HCT116 (cell line): ENCODE measurements at regions not wholly inside any gene's neighbourhood (a gene's known extent, or its start where the extent isn't known, plus 50 kb on each side); places are given as distances from the start of the nearest gene placed in this dataset.

Experiments
- ATAC-seq: fragments of 200-7000 bp; cut with Tn5 transposase; 2 replicates; pipeline ENCODE4 v1.9.1; 2020; ENCODE audit warnings: mild to moderate bottlenecking, moderate library complexity
- BruUV-seq: library from RNA; stranded (reverse); fragments of 400-500 nt; replicated peaks from 2 replicates; lab custom pipeline; 2021; lab: Mats Ljungman, UMichigan
- CTCF ChIA-PET: fragments of 300-600 bp; sonication (Branson Sonifier 250); formaldehyde crosslinking; loops from one replicate; lab custom pipeline; 2021; ENCODE audit warnings: antibody characterized with exemption; lab: Charles Lee
- POLR2A ChIA-PET: fragments of 300-600, 350-600 bp; sonication (Branson Sonifier 250); formaldehyde crosslinking; loops from one replicate; lab custom pipeline; 2021; ENCODE audit warnings: antibody characterized with exemption; lab: Charles Lee
- RAD21 ChIA-PET, 2 experiments: fragments of 300-600 bp; sonication (Branson Sonifier 250); formaldehyde crosslinking; loops; one replicate each; lab custom pipeline; 2023; ENCODE audit warnings: low total read pairs in 2 of 2; ENCODE audit not compliant: uncharacterized antibody in 2 of 2, unreplicated experiment in 2 of 2, low non-redundant PET in 1 of 2; lab: Charles Lee
- DNase-seq: peaks from one replicate; pipeline ENCODE4 v3.0.0-alpha.2; 2010; ENCODE audit warnings: low read depth, low spot score
- H2AFZ ChIP-seq: fragments of 200-600 bp; shearing (Covaris generic), sonication (generic); 2 replicates; pipeline ENCODE4 v1.6.1; 2017; ENCODE audit warnings: low read depth, mixed run types, mixed read lengths, antibody characterized with exemption, low read length; ENCODE audit not compliant: poor library complexity, severe bottlenecking
- H3K27ac ChIP-seq: 2 replicates; pipeline ENCODE4 v1.5.1; 2012; ENCODE audit warnings: low read depth, low read length
- H3K27me3 ChIP-seq: fragments of 200-600 bp; sonication (generic); 2 replicates; pipeline ENCODE4 v1.6.1; 2016; ENCODE audit warnings: mixed run types, low read length, mixed read lengths; ENCODE audit not compliant: insufficient read depth
- H3K36me3 ChIP-seq, 2 experiments: fragments of 200-500 bp in 1 of 2; fragments of 200-600 bp in 1 of 2; sonication (Bioruptor generic) in 1 of 2; sonication (generic) in 1 of 2; 2 replicates each; pipeline versions ENCODE4 v1.5.1 to v1.6.1; 2014 to 2016; ENCODE audit warnings: low read length in 2 of 2, inconsistent platforms in 1 of 2, mixed read lengths in 1 of 2, mixed run types in 1 of 2; ENCODE audit not compliant: insufficient read depth in 2 of 2, control insufficient read depth in 1 of 2
- H3K4me1 ChIP-seq, 2 experiments: fragments of 200-600 bp in 1 of 2; sonication (generic) in 1 of 2; 2 replicates each; pipeline versions ENCODE4 v1.5.1 to v1.6.1; 2012 to 2017; ENCODE audit warnings: low read length in 2 of 2, inconsistent platforms in 1 of 2, mild to moderate bottlenecking in 1 of 2, mixed read lengths in 1 of 2, mixed run types in 1 of 2, moderate library complexity in 1 of 2; ENCODE audit not compliant: insufficient read depth in 2 of 2, control insufficient read depth in 1 of 2
- H3K4me2 ChIP-seq: fragments of 200-600 bp; sonication (generic); 2 replicates; pipeline ENCODE4 v1.6.1; 2017; ENCODE audit warnings: mixed run types, low read length, mixed read lengths
- H3K4me3 ChIP-seq, 2 experiments: fragments of 200-600 bp in 1 of 2; sonication (generic) in 1 of 2; replicated peaks in 1 of 2; 2 replicates each; pipeline ENCODE4 v1.5.1; 2011 to 2016; ENCODE audit warnings: low read length in 2 of 2, control low read depth in 1 of 2, low read depth in 1 of 2, mild to moderate bottlenecking in 1 of 2, mixed read lengths in 1 of 2, mixed run types in 1 of 2
- H3K79me2 ChIP-seq: fragments of 200-600 bp; sonication (generic); 2 replicates; pipeline ENCODE4 v1.6.1; 2017; ENCODE audit warnings: mild to moderate bottlenecking, mixed run types, low read length, moderate library complexity, mixed read lengths; ENCODE audit not compliant: insufficient read depth
- H3K9ac ChIP-seq: fragments of 200-600 bp; sonication (generic); 2 replicates; pipeline ENCODE4 v1.6.1; 2016; ENCODE audit warnings: low read length, mixed read lengths
- H3K9me2 ChIP-seq: fragments of 200-600 bp; sonication (generic), shearing (Covaris generic); 2 replicates; pipeline ENCODE4 v1.6.1; 2017; ENCODE audit warnings: mixed run types, mild to moderate bottlenecking, moderate library complexity; ENCODE audit not compliant: insufficient read depth
- H3K9me3 ChIP-seq, 2 experiments: fragments of 200-500 bp in 1 of 2; fragments of 200-600 bp in 1 of 2; sonication (Bioruptor generic) in 1 of 2; sonication (generic) in 1 of 2; 2 replicates each; pipeline ENCODE4 v1.6.1; 2014 to 2017; ENCODE audit warnings: low read length in 2 of 2, mixed read lengths in 2 of 2, inconsistent platforms in 1 of 2, low read depth in 1 of 2, mild to moderate bottlenecking in 1 of 2, mixed run types in 1 of 2, moderate library complexity in 1 of 2; ENCODE audit not compliant: control insufficient read depth in 1 of 2, insufficient read depth in 1 of 2
- H4K20me1 ChIP-seq: fragments of 200-600 bp; sonication (generic), shearing (Covaris generic); 2 replicates; pipeline ENCODE4 v1.6.1; 2017; ENCODE audit warnings: mixed run types, mild to moderate bottlenecking, moderate library complexity; ENCODE audit not compliant: insufficient read depth
- ATF3 ChIP-seq: IDR thresholded peaks from 2 replicates; pipeline ENCODE4 v1.6.1; 2012
- CEBPB ChIP-seq: IDR thresholded peaks from 2 replicates; pipeline ENCODE4 v1.6.1; 2012; ENCODE audit warnings: low read depth
- EZH2 ChIP-seq: fragments of 200-600 bp; sonication (generic); IDR thresholded peaks from 2 replicates; pipeline ENCODE4 v1.6.1; 2017; ENCODE audit warnings: antibody characterized with exemption, mixed run types
- EZH2phosphoT487 ChIP-seq: fragments of 200-600 bp; IDR thresholded peaks from 2 replicates; pipeline ENCODE4 v1.6.1; 2018; ENCODE audit warnings: antibody characterized with exemption, borderline replicate concordance
- FOSL1 ChIP-seq: IDR thresholded peaks from 2 replicates; pipeline ENCODE4 v1.6.1; 2012; ENCODE audit warnings: low read depth
- JUND ChIP-seq: IDR thresholded peaks from 2 replicates; pipeline ENCODE4 v1.6.1; 2012
- POLR2A ChIP-seq: IDR thresholded peaks from 2 replicates; pipeline ENCODE4 v1.7.0; 2011; ENCODE audit warnings: borderline replicate concordance; ENCODE audit not compliant: insufficient read depth, insufficient read length; ENCODE audit errors: extremely low read depth
- REST ChIP-seq: IDR thresholded peaks from 2 replicates; pipeline ENCODE4 v1.6.1; 2012; ENCODE audit warnings: low read depth
- SIN3A ChIP-seq: IDR thresholded peaks from 2 replicates; pipeline ENCODE4 v1.6.1; 2012; ENCODE audit warnings: low read depth
- SP1 ChIP-seq: IDR thresholded peaks from 2 replicates; pipeline ENCODE4 v1.6.1; 2012; ENCODE audit warnings: low read depth
- SRF ChIP-seq: IDR thresholded peaks from 2 replicates; pipeline ENCODE4 v1.6.1; 2012; ENCODE audit warnings: low read depth
- intact Hi-C: fragments of 100-400 bp; cut with micrococcal nuclease; formaldehyde crosslinking; loops from 2 replicates; pipeline ENCODE4 v1.10.0; 2022

- no peak for TF ChIP-seq SIN3A
- no peak for TF ChIP-seq EZH2
- TF ChIP-seq FOSL1, result no peak
- TF ChIP-seq SP1, result no peak
- no peak for TF ChIP-seq JUND
These were observed 92.0 kb upstream of the SNTG2 start (continued) for GRCh38 chr2:858646-859045.

- ATAC-seq, result no peak
- intact Hi-C loops, result no loop called here
- Histone ChIP-seq H3K4me3 (no peak overlapping the region), H3K4me1 (no peaks in the 10 kb centered on the region), H3K36me3 (no peaks in the 10 kb centered on the region), H3K4me2 (no peak overlapping the region), H3K27me3 (no peaks in the 10 kb centered on the region), H3K9me3 (no peaks in the 10 kb centered on the region), H3K27ac (no peak overlapping the region), H3K79me2 (no peaks in the 10 kb centered on the region), H4K20me1 (no peaks in the 10 kb centered on the region), H3K9ac (no peak overlapping the region), H3K9me2 (no peaks in the 10 kb centered on the region), H2AFZ (no peak overlapping the region)
- ChIA-PET CTCF (no interaction called here), POLR2A (no interaction called here), RAD21 (no interaction called here)
- no peak for DNase-seq
- TF ChIP-seq REST (no peak), CEBPB (no peak), SRF (no peak), SIN3A (no peak), POLR2A (no peak), ATF3 (no peak), EZH2phosphoT487 (no peak)
- BruUV-seq, result no TSS peak
These were observed 92.7 kb upstream of the SNTG2 start for GRCh38 chr2:857937-858336.
